ENCODE measurements at regions not wholly inside any gene's neighbourhood (a gene's known extent, or its start where the extent isn't known, plus 50 kb on each side); places are given as distances from the start of the nearest gene placed in this dataset.

DNA sequence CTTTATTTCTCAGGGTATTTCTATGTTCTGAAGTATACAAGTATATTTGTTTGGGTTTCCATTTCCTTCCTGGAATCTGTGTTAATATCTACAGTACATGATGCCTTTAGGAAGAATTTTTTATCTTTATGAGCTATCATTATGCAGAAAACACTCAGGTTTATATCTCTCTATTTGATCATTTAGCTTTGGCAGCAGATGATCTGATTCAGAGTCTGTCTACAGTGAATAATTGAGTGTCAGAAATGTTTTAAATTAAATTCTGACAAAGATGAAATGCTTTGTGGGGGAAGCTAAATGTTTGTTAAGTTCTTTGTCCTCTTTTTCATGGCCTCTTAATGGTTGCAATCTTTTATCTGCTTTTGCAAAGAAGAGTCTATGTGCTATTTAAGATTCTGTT lies 2141.0 kb upstream of the ACO1 start:
- no peak for ATAC-seq
- Histone ChIP-seq H3K27me3 (ENCODE audit: control insufficient read depth, insufficient read depth, low read length) (no peaks in the 10 kb centered on the region), H3K4me1 (ENCODE audit: control insufficient read depth, insufficient read depth, low read length) (no peaks in the 10 kb centered on the region), H3K9me3 (ENCODE audit: control insufficient read depth, insufficient read depth, low read length) (no peaks in the 10 kb centered on the region), H3K36me3 (ENCODE audit: control insufficient read depth, insufficient read depth, low read length) (no peaks in the 10 kb centered on the region), H3K4me3 (ENCODE audit: low read length) (no peak overlapping the region), H3K27ac (ENCODE audit: low read length) (no peak overlapping the region)
- intact Hi-C loops (cut with micrococcal nuclease), result no loop called here
- H3K4me3 Mint-ChIP-seq, result no peak overlapping the region
- peaks cover 0 to 5% of the 10 kb centered on the region in 2 donors for H3K27me3 Mint-ChIP-seq (ENCODE audit: low read depth in 2 of 2)
- DNase-seq, result no peak
- peaks cover 9% of the 10 kb centered on the region in 2 donors for H3K9me3 Mint-ChIP-seq
- H3K4me1 Mint-ChIP-seq, result no peaks in the 10 kb centered on the region
- peaks cover 5% of the 10 kb centered on the region for H3K36me3 Mint-ChIP-seq
- TF ChIP-seq, protein P1, sequence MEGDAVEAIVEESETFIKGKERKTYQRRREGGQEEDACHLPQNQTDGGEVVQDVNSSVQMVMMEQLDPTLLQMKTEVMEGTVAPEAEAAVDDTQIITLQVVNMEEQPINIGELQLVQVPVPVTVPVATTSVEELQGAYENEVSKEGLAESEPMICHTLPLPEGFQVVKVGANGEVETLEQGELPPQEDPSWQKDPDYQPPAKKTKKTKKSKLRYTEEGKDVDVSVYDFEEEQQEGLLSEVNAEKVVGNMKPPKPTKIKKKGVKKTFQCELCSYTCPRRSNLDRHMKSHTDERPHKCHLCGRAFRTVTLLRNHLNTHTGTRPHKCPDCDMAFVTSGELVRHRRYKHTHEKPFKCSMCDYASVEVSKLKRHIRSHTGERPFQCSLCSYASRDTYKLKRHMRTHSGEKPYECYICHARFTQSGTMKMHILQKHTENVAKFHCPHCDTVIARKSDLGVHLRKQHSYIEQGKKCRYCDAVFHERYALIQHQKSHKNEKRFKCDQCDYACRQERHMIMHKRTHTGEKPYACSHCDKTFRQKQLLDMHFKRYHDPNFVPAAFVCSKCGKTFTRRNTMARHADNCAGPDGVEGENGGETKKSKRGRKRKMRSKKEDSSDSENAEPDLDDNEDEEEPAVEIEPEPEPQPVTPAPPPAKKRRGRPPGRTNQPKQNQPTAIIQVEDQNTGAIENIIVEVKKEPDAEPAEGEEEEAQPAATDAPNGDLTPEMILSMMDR (IDR thresholded peaks at IDR 0.05), result no peak
- H3K27ac Mint-ChIP-seq, result no peak overlapping the region

DNA sequence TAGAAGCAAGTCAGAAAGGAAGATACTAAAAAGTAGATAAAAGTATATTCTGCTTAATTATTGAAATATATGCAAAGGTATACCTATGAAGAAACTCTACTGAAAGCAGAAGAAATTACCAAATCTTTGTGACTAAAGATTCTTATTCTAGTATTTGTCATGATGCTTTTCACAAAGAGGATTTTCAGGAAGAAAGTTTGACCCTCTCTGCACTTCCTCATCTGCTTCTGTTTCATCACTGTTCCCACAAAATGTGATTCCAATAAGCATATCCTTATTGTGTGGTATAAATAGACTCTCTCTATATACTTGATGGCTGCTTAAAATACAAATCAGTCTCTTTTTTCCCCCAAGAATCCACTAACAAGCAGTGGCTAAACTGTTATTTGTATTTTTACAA lies 2139.6 kb upstream of the ACO1 start:
- H3K4me3 ChIP-seq (ENCODE audit: low read length), result no peak overlapping the region
- peaks cover 5 to 7% of the 10 kb centered on the region in 2 donors for H3K9me3 Mint-ChIP-seq
- ATAC-seq (no peak), DNase-seq (no peak)
- H3K27ac ChIP-seq (ENCODE audit: low read length), result no peak overlapping the region
- H3K4me1 Mint-ChIP-seq, result no peaks in the 10 kb centered on the region
- no peaks in the 10 kb centered on the region for H3K27me3 ChIP-seq (ENCODE audit: control insufficient read depth, insufficient read depth, low read length)
- no peaks in the 10 kb centered on the region for H3K9me3 ChIP-seq (ENCODE audit: control insufficient read depth, insufficient read depth, low read length)
- no peaks in the 10 kb centered on the region for H3K36me3 Mint-ChIP-seq
- no peak overlapping the region for H3K4me3 Mint-ChIP-seq
- intact Hi-C loops (cut with micrococcal nuclease), result no loop called here
- no peak overlapping the region for H3K27ac Mint-ChIP-seq
- H3K36me3 ChIP-seq (ENCODE audit: control insufficient read depth, insufficient read depth, low read length), result no peaks in the 10 kb centered on the region
- no peaks in the 10 kb centered on the region for H3K27me3 Mint-ChIP-seq (ENCODE audit: low read depth in 2 of 2)
- TF ChIP-seq, protein P1 (IDR thresholded peaks at IDR 0.05), result no peak
- H3K4me1 ChIP-seq (ENCODE audit: control insufficient read depth, insufficient read depth, low read length), result no peaks in the 10 kb centered on the region

DNA sequence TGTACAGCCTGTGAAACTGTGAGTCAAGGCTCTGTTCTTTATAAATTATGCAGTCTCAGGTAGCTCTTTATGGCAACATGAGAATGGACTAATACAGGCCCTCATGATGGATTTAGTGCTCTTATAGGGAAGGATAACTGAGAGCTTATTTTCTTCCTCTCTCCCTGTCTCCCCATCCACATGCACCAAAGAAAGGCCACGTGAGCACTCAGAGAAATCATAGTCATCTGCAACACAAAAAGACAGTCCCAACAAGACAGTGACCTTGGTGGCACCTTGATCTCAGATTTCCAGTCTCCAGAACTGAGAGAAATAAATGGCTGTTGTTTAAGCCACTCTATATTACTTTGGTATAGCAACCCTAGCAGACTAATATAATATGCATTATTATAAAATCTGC lies 2133.6 kb upstream of the ACO1 start:
- Histone ChIP-seq H3K4me3 (ENCODE audit: low read length) (no peak overlapping the region), H3K27me3 (ENCODE audit: control insufficient read depth, insufficient read depth, low read length) (no peaks in the 10 kb centered on the region), H3K4me1 (ENCODE audit: control insufficient read depth, insufficient read depth, low read length) (no peaks in the 10 kb centered on the region), H3K9me3 (ENCODE audit: control insufficient read depth, insufficient read depth, low read length) (no peaks in the 10 kb centered on the region), H3K27ac (ENCODE audit: low read length) (no peak overlapping the region), H3K36me3 (ENCODE audit: control insufficient read depth, insufficient read depth, low read length) (no peaks in the 10 kb centered on the region)
- 54% methylated on average over 1 of the region's 1 CpG for WGBS (ENCODE audit: insufficient coverage)
- H3K27me3 Mint-ChIP-seq (ENCODE audit: low read depth in 2 of 2), result peaks cover 0 to 2% of the 10 kb centered on the region in 2 donors
- TF ChIP-seq, protein P1 (IDR thresholded peaks at IDR 0.05), result no peak
- intact Hi-C loops (cut with micrococcal nuclease), result no loop called here
- H3K36me3 Mint-ChIP-seq, result no peaks in the 10 kb centered on the region
- no peaks in the 10 kb centered on the region for H3K4me1 Mint-ChIP-seq
- no peak overlapping the region for H3K27ac Mint-ChIP-seq
- no peak for ATAC-seq
- no peak overlapping the region for H3K4me3 Mint-ChIP-seq
- peaks cover 0 to 5% of the 10 kb centered on the region in 2 donors for H3K9me3 Mint-ChIP-seq
- no peak for DNase-seq

DNA sequence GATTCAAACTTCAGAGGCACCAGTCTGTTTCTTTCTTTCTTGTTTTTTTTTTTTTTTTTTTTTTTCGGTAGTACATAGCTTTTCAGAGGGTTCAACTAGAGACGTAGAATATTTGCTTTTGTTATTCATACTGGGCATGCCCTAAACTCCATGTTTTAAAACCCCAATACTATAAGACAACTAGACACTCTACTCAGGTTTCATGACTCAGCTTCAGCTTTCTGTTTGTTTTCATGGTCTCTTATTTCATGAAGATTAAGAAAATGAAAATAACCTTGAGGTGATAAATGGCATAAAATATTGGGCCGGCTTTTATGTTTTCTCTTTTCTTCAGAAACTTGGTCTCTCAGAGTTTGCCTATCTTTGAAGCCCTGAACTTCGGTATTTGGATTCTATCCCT lies 2126.3 kb upstream of the ACO1 start:
- Mint-ChIP-seq H3K9me3 (peaks cover 9 to 12% of the 10 kb centered on the region in 2 donors), H3K27me3 (ENCODE audit: low read depth in 2 of 2) (peaks cover 0 to 2% of the 10 kb centered on the region in 2 donors), H3K27ac (no peak overlapping the region), H3K36me3 (no peaks in the 10 kb centered on the region), H3K4me1 (no peaks in the 10 kb centered on the region), H3K4me3 (no peak overlapping the region)
- Histone ChIP-seq H3K27ac (ENCODE audit: low read length) (no peak overlapping the region), H3K4me1 (ENCODE audit: control insufficient read depth, insufficient read depth, low read length) (no peaks in the 10 kb centered on the region), H3K4me3 (ENCODE audit: low read length) (no peak overlapping the region), H3K9me3 (ENCODE audit: control insufficient read depth, insufficient read depth, low read length) (no peaks in the 10 kb centered on the region), H3K27me3 (ENCODE audit: control insufficient read depth, insufficient read depth, low read length) (no peaks in the 10 kb centered on the region), H3K36me3 (ENCODE audit: control insufficient read depth, insufficient read depth, low read length) (no peaks in the 10 kb centered on the region)
- intact Hi-C loops (cut with micrococcal nuclease), result no loop called here
- no peak for DNase-seq
- TF ChIP-seq, protein P1 (IDR thresholded peaks at IDR 0.05), result no peak
- no peak for ATAC-seq
- WGBS (ENCODE audit: insufficient coverage), result 91% methylated on average over 2 of the region's 4 CpGs
